ENCODE measurements at regions not wholly inside any gene's neighbourhood (a gene's known extent, or its start where the extent isn't known, plus 50 kb on each side); places are given as distances from the start of the nearest gene placed in this dataset.

DNA sequence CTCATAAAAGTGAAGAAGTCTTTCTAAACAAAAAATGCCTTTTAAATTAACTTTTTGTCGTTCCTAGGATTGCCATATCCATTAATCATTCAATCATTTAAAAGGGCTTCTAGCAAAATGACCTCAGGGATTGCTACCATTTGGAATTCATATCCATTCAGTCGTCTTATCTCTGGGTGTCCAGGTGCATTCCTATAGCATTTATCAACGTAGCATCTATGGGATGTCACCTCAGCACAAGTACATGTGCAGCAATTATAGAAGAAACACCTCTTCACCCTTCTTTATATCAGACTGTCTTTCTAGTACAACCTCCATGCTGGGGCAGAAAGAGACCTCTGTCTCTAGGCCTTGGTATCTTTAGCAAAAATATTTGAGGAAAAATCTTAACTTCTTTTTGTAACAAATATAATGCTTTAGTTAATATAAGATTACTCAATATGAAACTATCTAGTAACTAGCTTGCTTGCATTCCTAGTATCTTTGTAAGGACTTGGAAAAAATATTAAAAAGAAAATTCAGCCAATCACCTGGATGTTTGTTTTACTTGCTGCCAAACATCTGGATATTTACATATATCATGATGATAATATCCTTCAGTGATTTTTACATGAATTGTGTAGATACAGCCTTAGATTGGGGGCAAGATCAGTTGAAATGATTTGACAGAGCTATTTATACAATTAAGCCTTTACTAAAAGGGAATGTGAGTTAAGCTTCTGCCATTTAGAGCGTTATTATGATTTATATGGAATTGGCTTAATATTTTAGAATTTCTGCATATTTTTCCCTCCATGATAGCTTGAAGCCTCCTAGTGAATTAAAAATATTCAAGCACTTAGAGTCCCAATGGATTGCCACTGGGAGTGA lies 356.8 kb downstream of the HDGFL1 start:
- TF ChIP-seq, protein P1, sequence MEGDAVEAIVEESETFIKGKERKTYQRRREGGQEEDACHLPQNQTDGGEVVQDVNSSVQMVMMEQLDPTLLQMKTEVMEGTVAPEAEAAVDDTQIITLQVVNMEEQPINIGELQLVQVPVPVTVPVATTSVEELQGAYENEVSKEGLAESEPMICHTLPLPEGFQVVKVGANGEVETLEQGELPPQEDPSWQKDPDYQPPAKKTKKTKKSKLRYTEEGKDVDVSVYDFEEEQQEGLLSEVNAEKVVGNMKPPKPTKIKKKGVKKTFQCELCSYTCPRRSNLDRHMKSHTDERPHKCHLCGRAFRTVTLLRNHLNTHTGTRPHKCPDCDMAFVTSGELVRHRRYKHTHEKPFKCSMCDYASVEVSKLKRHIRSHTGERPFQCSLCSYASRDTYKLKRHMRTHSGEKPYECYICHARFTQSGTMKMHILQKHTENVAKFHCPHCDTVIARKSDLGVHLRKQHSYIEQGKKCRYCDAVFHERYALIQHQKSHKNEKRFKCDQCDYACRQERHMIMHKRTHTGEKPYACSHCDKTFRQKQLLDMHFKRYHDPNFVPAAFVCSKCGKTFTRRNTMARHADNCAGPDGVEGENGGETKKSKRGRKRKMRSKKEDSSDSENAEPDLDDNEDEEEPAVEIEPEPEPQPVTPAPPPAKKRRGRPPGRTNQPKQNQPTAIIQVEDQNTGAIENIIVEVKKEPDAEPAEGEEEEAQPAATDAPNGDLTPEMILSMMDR (IDR thresholded peaks at IDR 0.05; ENCODE audit: low read depth, low read length) = no peak
- TF ChIP-seq EZH2phosphoT487 (IDR thresholded peaks at IDR 0.05; ENCODE audit: low read depth) = no peak
- Histone ChIP-seq H3K4me2 (ENCODE audit: low read length) (no peak overlapping the region), H4K20me1 (ENCODE audit: insufficient read depth, low read length) (no peaks in the 10 kb centered on the region), H3K4me3 (ENCODE audit: low read length) (no peak overlapping the region), H3K36me3 (replicated peaks; ENCODE audit: low read depth, low read length) (no peaks in the 10 kb centered on the region), H3K9ac (ENCODE audit: low read length) (no peak overlapping the region), H3K9me3 (ENCODE audit: insufficient read depth, low read length) (no peaks in the 10 kb centered on the region), H3K79me2 (ENCODE audit: low read length) (no peaks in the 10 kb centered on the region), H2AFZ (ENCODE audit: low read depth, low read length) (no peak overlapping the region), H3K27me3 (ENCODE audit: low read depth, low read length) (no peaks in the 10 kb centered on the region), H3K27ac (ENCODE audit: low read length) (no peak overlapping the region), H3K4me1 (ENCODE audit: low read length) (no peaks in the 10 kb centered on the region)

DNA sequence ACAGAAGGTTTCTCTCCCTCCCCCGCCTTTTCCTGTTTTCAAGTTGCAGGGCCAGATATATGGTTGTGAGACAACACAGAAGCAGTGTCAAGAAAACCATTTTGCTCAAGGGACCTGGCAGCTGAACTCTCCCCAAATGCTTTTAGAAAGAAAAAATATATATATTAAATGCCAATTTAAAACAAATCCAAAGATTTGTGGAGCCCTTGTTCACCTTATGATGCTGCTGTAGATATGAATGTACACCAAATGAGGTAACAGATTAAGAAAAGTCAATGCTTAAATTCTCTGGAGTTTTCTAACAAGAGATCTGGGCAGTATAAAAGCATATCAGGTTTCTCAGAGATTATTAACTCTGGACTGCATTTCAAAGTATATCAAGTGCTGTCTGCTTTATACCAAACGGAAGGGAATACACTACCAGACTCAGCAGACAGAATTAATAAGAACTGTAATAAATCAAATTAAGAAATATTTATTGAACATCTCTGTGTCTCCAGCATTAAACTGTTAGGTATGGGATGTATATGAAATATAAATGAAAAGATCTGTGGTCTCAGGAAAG lies 357.5 kb downstream of the HDGFL1 start:
- H2AFZ ChIP-seq (ENCODE audit: low read depth, low read length) = no peak overlapping the region

DNA sequence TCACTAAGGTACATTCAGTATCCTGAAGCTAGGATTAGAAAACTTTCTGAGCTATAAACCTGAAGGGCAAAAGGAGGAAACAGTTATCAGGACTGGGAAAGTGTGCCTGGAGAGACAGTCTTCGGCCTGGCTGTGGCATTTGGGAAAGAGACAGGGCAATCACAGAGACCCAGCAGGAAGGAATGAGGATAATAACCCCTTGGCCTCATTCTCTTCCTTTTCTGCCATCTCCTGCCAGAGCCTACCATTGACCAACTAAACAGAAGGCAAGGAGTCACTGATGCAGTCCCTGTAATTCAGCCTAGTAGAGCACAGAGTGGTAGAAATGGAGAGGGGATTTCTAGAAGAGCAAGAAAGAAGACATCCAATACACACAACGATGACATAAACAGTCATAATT lies 359.4 kb downstream of the HDGFL1 start:
- no peak overlapping the region for H3K9ac ChIP-seq (ENCODE audit: low read length)
- no peaks in the 10 kb centered on the region for H3K36me3 ChIP-seq (replicated peaks; ENCODE audit: low read depth, low read length)
- TF ChIP-seq, protein P1 (IDR thresholded peaks at IDR 0.05; ENCODE audit: low read depth, low read length) = no peak
- no peak for TF ChIP-seq EZH2phosphoT487 (IDR thresholded peaks at IDR 0.05; ENCODE audit: low read depth)
- H3K27me3 ChIP-seq (ENCODE audit: low read depth, low read length) = no peaks in the 10 kb centered on the region
- no peaks in the 10 kb centered on the region for H4K20me1 ChIP-seq (ENCODE audit: insufficient read depth, low read length)
- H3K4me1 ChIP-seq (ENCODE audit: low read length) = no peaks in the 10 kb centered on the region
- no peak overlapping the region for H3K27ac ChIP-seq (ENCODE audit: low read length)
- H2AFZ ChIP-seq (ENCODE audit: low read depth, low read length) = 0 out of 2 replicates have a peak overlapping the region, but pooled peaks have one; percentile 21
- H3K4me3 ChIP-seq (ENCODE audit: low read length) = no peak overlapping the region
- H3K4me2 ChIP-seq (ENCODE audit: low read length) = no peak overlapping the region
- H3K79me2 ChIP-seq (ENCODE audit: low read length) = no peaks in the 10 kb centered on the region
- H3K9me3 ChIP-seq (ENCODE audit: insufficient read depth, low read length) = no peaks in the 10 kb centered on the region

More for the DNA sequence above, 357.5 kb downstream of the HDGFL1 start:
- no peak overlapping the region for H3K27ac ChIP-seq (ENCODE audit: low read length)
- TF ChIP-seq, protein P1 (IDR thresholded peaks at IDR 0.05; ENCODE audit: low read depth, low read length) = no peak
- TF ChIP-seq EZH2phosphoT487 (IDR thresholded peaks at IDR 0.05; ENCODE audit: low read depth) = no peak
- no peaks in the 10 kb centered on the region for H3K27me3 ChIP-seq (ENCODE audit: low read depth, low read length)
- no peaks in the 10 kb centered on the region for H3K79me2 ChIP-seq (ENCODE audit: low read length)
- H4K20me1 ChIP-seq (ENCODE audit: insufficient read depth, low read length) = no peaks in the 10 kb centered on the region
- H3K4me2 ChIP-seq (ENCODE audit: low read length) = no peak overlapping the region
- no peak overlapping the region for H3K9ac ChIP-seq (ENCODE audit: low read length)
- no peaks in the 10 kb centered on the region for H3K4me1 ChIP-seq (ENCODE audit: low read length)
- no peak overlapping the region for H3K4me3 ChIP-seq (ENCODE audit: low read length)
- H3K9me3 ChIP-seq (ENCODE audit: insufficient read depth, low read length) = no peaks in the 10 kb centered on the region
- H3K36me3 ChIP-seq (replicated peaks; ENCODE audit: low read depth, low read length) = no peaks in the 10 kb centered on the region

DNA sequence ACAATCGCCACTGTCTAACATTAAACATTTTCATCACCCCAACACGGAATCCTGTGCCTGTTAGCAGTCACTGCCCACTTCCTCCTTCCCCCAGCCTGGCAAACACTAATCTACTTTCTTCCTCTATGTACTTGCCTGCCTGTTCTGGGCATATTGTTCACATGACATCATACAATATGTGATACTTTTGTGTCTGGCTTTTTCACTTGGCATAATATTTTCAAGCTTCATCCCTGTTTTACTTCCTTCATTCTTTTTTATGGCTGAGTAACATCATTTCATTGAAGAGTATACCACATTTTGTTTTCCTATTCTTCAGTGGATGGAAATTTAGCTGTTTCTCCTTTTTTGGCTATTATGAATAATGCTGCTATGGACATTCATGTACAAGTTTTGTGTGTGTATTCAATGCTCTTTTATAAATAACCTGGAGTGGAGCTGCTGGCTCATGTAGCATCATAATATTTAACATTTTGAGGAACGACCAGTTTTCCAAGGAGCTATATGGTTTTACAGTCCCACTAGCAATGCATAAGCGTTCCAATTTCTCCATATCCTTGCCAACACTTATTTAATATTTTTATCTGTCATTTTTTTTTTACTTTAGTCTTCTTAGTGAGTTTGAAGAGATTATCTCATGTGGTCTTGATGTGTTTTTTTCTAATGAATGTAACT lies 360.1 kb downstream of the HDGFL1 start:
- Histone ChIP-seq H3K4me3 (ENCODE audit: low read length) (no peak overlapping the region), H3K9me3 (ENCODE audit: insufficient read depth, low read length) (no peaks in the 10 kb centered on the region), H3K79me2 (ENCODE audit: low read length) (no peaks in the 10 kb centered on the region), H3K4me1 (ENCODE audit: low read length) (no peaks in the 10 kb centered on the region), H3K9ac (ENCODE audit: low read length) (no peak overlapping the region), H3K36me3 (replicated peaks; ENCODE audit: low read depth, low read length) (no peaks in the 10 kb centered on the region), H3K4me2 (ENCODE audit: low read length) (peak overlapping the region; percentile 32; the same call in 1 of the 2 replicates), H4K20me1 (ENCODE audit: insufficient read depth, low read length) (no peaks in the 10 kb centered on the region), H3K27me3 (ENCODE audit: low read depth, low read length) (no peaks in the 10 kb centered on the region), H2AFZ (ENCODE audit: low read depth, low read length) (0 out of 2 replicates have a peak overlapping the region, but pooled peaks have one; percentile 21), H3K27ac (ENCODE audit: low read length) (no peak overlapping the region)
- no peak for TF ChIP-seq EZH2phosphoT487 (IDR thresholded peaks at IDR 0.05; ENCODE audit: low read depth)
- TF ChIP-seq, protein P1 (IDR thresholded peaks at IDR 0.05; ENCODE audit: low read depth, low read length) = no peak

Data from OCI-LY3 (cell line).